HG03432 (cell line): ENCODE measurements at regions not wholly inside any gene's neighbourhood (a gene's known extent, or its start where the extent isn't known, plus 50 kb on each side); places are given as distances from the start of the nearest gene placed in this dataset.
"Not testable (repeated sequence)": the region's sequence is repeated elsewhere in the genome, so short reads cannot be mapped to it uniquely, and the experiment has no call there.

Source experiments
- ATAC-seq: cut with Tn5 transposase; IDR thresholded peaks from one replicate; pipeline ENCODE4 v1.9.1; 2021; ENCODE audit warnings: mild to moderate bottlenecking, moderate library complexity; ENCODE audit not compliant: unreplicated experiment

DNA sequence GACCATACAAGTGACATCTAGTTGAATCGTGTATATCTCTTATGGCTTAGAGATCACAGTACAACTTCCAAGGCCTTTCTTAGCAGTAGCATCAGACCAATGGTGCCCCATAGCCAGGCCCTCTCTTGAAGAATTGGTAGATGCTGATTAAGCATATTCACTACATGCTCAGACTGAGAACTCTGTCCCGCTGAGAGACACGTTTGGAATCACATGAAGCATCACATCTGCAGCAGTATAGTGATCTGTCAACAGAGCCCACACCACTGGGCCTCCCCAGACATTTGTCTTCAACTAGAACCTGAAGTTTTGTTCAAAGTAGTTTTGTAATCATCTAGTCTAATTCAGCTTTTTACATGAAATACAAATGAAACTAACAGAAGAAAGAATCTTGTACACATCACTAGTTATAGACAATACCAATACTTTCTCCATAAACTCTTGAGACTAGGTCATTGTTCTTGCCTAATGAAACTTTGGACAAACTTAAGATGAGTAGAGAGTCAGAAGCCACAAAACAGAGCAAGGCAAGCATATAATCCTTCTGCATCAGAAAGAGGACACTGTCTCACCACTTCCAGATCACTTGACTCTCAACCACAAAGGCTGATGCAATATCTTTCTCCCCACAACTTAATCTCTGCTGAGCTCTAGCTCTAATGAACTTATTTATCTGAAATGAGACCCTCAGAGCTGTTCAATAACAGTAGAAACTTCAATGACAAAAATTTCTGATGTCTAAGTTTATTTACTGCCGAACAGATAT is 182.7 kb downstream of the TBX18 start:
- ATAC-seq = peak; percentile 87

DNA sequence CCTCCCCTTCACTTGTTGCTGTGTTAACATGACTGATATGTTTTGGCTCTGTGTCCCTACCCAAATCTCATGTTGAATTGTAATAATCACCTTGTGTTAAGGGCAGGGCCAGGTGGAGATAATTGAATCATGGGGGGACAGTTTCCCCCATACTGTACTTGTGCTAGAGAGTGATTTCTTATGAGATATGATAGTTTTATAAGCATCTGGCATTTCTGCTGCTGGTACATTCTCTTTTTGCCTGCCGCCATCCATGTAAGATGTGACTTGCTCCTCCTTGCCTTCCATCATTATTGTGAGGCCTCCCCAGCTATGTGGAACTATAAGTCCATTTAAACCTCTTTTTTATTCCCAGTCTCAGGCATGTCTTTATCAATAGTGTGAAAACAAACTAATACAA is 185.0 kb downstream of the TBX18 start:
- no peak for ATAC-seq

DNA sequence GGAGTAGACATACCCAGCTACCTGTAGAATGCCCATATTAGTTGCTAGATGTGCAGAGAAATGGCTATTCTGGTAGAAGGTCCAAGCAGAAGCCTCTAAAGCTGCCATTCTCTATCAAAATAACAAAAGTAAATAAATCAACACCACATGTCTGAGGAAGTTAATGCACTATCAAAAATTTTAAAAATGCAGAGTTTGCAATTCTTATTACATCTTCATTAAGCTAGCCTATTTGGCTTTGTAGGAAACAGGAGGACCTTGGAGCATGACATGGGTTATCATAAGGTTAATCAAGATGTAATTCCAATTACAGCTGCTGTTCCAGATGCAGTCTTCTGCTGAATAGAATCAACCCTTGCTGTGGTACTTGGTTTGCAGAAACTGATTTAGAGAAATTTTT is 188.4 kb downstream of the TBX18 start:
- no peak for ATAC-seq

GRCh38 chr6:84575264-84575663 is 189.1 kb downstream of the TBX18 start:
- peak; percentile 100 for ATAC-seq

DNA sequence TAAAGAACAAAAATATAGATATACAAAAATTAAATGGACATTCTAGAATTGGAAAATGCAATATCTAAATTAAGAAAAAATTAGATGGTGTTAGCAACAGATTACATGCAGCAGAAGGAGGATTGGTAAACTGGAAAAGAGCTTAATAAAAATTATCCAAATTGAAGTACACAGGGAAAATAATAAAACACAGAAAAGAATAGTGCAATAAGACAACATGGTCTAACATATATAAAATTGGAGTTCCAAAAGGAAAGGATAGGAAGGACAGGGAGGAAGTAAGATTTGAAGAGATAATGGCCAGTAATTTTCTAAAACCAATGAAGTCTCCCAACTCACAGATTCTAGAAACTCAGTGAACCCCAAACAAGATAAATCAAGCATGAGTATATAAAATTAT is 194.5 kb downstream of the TBX18 start:
- no peak for ATAC-seq

DNA sequence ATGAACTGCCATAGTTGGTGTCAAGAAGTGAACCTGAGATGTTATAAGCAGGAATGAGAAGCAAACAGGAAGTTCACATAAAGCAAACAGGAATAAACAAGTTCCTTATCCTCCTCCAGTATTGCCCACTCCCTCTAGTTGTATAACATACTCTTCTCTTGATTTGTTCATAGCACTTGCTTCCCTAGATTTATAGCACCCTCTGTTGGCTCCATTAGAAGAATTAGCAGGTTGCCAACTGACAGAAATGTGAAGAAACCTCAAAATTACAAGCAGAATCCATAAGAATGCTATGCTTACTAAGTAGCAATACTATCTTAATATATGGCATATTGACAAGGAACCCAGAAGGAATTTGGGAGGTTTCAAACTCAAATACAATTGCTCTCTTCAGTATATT is 195.4 kb downstream of the TBX18 start:
- ATAC-seq = no peak

- not testable (repeated sequence) for ATAC-seq
Measured at GRCh38 chr6:84565718-84566117, 198.7 kb downstream of the TBX18 start.

- ATAC-seq = no peak
Measured at GRCh38 chr6:84560436-84561390, 203.7 kb downstream of the TBX18 start.

GRCh38 chr6:84556541-84557335 is 207.7 kb downstream of the TBX18 start:
- no peak for ATAC-seq

GRCh38 chr6:84554706-84555105 is 209.7 kb downstream of the TBX18 start:
- ATAC-seq = no peak

DNA sequence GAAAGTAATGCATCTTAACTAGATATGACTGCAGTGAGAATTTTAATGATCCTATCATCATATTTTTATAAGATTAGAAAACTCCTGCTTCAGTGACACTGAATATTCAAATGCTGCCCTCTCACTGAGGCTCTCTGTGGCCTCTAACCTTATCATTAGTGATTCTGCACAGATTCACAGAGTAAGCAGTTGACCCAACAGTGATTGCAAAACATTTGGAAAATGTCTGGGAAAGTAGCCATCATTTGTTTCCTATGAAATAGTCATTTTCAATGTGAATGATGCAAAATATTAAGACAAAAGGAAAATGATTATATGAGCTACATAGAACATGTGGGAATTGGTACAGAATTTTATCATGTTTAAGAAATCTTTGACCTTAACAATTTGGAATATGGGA is 210.3 kb downstream of the TBX18 start:
- no peak for ATAC-seq

DNA sequence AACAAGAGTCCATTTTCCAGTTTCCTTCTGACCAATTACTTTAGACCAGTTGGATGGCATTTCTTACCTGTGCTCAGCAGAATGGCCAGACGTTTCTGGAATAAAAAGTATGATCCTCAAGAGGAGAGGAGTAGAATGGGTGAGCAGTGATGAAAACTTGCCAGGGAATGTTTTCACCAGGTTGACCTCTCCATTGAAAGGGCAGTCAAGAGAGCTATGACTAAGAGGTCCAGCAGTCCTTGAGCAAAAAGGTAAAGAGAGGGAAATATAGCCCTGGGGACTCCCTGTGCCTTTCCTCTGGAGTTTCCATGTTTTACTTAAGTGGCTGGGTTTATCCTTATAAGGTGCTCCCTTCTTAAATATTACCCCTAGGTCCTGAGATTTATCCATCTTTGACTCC is 210.9 kb downstream of the TBX18 start:
- no peak for ATAC-seq

GRCh38 chr6:84551797-84552196 is 212.6 kb downstream of the TBX18 start:
- ATAC-seq = no peak

DNA sequence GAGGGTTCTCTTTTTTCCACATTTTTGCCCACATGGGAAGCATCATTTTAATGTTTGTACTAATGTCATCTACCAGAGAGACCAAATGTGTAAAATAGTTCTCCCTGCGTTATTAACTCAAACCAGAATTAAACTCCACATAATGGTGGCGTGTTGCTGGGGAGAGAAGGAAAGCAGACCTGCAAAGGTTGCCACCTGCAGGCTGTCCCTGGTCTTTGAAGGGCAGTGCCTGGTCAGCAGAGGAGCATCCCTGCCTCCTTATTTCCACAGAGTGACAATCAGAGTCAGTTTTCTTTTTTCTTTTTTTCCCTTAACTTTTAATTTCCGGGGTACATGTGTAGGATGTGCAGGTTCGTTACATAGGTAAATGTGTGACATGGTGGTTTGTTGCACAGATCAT is 214.5 kb downstream of the TBX18 start:
- no peak for ATAC-seq

- peak; percentile 81 for ATAC-seq
Measured at GRCh38 chr6:84547341-84547801, 217.0 kb downstream of the TBX18 start.

- ATAC-seq = no peak
Measured at GRCh38 chr6:84546427-84546914, 217.9 kb downstream of the TBX18 start.

GRCh38 chr6:84539122-84539856 is 225.1 kb downstream of the TBX18 start:
- ATAC-seq = no peak

DNA sequence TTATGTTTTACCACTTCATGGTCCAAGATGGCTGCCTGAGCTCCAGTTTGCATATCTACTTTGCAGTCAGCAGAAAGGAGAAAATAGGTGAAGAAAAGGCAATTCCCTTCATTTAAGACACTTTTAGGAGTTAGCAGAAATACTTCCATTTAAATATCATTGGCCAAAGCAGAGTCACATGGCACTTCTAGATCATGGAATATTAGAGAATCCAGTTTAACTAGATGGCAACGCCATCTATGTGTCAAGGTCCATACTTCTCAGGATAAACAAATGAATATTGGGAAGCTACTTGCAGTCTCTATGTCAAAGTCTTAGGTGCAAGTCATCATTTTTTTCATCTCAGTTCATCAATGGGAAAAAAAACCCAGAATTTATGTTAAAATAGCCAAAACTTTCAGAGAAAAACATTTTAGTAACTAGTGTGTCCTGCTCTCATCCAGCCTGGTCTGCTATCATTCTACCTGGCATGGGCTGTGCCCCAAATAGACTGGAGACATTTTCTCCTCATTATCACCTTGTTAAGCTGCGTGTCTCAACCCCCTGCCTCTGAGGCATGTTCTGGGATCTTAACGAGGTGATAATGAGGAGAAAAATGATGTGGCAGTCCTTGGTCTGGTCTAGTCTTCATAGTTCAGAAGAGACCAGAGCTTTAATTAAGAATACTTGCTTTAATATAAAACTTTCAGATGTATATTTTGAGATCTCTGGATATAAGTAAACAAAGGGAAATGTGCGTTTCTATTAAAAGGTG is 227.3 kb downstream of the TBX18 start:
- ATAC-seq = no peak

- no peak for ATAC-seq
Measured at GRCh38 chr6:84528201-84528600, 236.2 kb downstream of the TBX18 start.
